Activated CD8-positive, alpha-beta memory T cell treated with anti-CD3 and anti-CD28 coated beads for 1 hour (primary cell): ENCODE measurements at regions not wholly inside any gene's neighbourhood (a gene's known extent, or its start where the extent isn't known, plus 50 kb on each side); places are given as distances from the start of the nearest gene placed in this dataset.

Experiments
- DNase-seq, 2 donors: peaks; one replicate each; pipeline ENCODE4 v3.0.0-alpha.2; 2020; ENCODE audit warnings: low read depth in 1 of 2; ENCODE audit errors: extremely low read depth in 1 of 2

DNA sequence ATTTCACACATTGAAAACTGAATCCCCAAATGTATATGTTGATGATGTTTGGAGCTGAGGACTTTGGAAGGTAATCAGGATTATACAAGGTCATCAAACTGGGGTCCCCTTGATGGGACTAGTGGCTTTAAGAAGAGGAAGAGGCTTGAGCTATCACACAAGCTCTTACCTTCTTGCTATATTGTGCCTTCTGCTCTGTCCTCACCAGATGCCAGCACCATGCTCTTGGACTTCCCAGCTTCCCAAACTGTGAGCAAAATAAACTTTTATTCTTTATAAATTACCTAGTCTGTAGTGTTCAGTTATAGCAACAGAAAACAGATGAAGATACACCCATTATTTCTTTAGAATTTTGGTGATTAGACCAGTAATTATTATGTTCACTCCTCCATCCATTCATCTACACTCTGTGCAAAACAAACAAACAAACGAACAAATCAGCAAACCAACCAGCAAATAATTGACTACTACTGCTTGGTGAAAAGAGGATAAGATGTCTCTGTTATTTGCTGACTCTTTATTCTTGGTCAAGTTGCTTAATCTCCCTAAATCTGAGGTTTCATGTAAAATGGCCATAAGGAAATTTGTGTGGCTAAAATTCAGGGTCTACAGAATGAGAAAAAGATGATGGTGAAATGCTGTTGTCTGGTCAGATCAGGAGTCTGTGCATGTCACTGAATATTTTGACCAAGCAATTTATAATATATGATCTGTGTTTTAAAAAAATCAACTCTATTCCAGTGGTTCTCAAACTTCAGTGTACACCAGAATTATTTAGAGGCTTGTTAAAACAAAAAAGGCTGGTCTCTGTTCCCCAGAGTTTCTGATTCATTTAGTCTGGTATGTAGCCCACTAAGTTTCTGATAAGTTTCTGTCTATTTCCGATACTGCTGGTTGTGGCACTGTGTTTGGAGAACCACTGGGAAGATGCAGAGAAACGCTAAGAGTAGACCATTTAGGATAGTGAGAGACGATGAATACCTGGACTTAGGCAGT is 854.1 kb downstream of the MAT2B start:
- DNase-seq, result no peak

DNA sequence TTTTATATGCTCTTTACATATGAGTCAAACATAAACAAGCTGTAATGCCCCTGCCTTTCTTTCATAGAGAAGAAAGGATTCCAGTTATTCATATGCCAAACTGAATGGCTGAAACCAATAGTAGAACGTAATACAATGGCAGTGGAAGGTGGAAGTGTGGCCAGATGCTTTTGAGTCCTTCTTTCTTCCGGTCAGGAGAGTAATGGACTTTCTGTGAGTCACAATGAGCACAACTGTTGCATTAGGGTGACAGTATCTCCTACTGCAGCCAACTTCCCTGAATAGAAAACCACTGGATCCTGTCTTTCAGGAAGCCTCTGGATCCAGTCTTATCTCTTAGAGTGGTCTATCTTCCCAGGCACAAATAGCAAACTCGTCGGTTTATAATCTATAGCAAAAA is 855.2 kb downstream of the MAT2B start:
- DNase-seq, result no peak

DNA sequence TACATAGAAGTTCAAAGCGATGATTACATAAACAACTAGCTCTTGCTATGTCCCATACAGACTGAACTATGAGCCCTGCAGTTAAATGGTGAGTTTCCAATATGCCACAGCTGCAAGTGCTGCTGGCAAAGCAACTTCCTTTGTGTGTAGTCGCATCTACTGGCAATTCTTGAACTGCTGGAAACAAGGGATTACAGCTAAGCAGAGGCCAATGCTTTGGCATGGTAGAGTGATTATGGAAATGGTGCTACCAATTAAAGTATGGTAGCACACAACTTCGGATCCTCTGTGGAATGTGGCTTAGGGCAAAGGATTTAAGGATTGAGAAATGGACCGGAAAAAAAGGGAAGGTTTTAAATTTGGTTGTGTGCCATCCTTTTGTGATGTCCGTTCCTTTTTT is 856.6 kb downstream of the MAT2B start:
- DNase-seq, result no peak

DNA sequence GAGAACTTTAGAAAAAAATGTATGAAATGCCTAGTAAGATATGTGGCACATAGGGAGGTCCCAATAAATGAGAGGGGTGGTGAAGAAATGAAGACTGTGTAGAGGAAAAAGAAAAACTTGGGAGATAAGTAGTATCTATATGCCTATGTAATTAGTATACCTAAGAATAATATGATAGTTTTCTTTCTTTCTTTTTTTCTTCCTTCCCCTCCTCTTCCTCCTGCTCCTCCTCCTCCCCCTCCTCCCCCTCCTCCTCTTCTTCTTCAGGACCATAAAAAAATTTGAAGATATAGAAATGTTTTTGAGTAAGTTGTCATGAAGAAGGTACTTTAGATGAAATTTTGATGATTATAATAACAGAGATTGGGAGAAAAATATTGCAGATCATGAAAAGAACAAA is 857.4 kb downstream of the MAT2B start:
- DNase-seq, result no peak

DNA sequence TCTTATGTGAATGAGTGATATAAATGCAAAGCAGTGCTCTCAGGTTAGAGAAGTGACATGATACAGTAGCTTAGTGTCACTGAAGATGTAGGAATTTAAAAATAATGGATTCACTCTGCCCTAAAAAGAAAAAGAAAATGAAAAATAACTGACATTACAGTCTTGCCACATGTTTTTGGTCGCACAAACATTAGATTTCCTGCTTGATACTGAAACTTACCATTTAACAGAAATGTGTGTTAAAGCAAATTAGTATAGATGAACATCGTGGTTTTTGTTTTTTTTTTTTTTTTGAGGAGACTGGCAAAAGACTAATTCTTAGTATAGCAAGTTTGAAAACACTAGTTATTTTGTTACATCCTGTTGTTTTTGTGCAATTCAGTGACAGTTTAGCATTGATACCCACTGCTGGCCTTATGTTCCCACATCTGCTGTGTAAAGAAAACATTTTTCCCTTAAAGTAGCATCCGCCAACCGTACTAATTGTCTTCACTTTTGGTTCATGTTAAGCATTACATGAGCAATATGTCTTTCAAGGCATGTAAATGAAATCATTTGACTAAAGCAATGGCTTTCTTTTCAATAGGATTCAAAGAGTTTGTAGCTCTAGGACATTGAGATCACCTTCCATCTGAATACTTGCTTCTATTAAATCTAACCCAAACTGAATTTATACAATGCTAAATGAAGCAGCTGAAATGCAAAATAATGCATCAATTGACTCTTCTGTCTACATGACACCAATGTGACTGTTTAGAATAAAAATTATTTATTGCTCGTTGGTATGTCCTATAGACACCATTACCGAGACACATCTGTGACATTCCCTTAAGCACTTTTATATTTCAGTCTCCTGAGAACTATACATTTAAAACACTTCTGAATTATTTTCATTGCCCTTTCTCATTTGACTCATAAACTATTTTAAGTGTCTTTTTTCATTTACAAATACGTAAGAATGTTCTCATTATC is 859.1 kb downstream of the MAT2B start:
- DNase-seq, result no peak

DNA sequence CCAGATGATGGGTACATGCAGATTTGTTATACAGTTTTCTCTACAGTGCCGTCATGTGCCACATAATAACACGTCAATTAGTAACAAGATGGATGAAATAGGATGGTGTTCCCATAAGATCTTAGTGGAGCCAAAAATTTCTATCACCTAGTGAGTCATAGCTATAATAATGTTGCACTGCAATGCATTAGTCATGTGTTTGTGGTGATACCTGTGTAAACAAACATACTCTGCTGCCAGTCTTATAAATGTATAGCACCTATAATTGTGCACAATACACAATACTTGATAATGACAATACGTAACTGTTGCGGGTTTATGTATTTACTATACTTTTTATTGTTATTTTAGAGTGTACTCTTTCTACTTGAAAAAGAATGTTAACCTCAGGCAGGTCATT is 865.4 kb downstream of the MAT2B start:
- DNase-seq, result no peak

DNA sequence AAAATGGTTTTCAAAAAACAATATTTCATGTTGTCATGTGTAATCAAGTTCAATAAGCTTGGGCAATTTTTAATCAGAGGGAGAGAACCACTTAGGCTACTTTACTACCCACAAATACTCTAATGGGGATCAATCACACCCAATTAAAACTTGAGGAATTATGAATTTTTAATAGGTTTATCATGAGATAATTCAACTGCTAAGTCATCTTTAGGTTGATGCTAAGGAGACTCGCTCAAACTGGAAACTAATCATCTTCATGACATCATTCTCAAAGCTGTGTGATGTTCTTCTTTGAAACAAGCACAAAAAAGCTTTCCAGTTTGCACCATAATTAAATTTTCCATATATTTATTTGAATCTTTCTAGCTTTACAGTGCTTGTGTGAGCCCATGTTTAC is 867.5 kb downstream of the MAT2B start:
- DNase-seq, result no peak

DNA sequence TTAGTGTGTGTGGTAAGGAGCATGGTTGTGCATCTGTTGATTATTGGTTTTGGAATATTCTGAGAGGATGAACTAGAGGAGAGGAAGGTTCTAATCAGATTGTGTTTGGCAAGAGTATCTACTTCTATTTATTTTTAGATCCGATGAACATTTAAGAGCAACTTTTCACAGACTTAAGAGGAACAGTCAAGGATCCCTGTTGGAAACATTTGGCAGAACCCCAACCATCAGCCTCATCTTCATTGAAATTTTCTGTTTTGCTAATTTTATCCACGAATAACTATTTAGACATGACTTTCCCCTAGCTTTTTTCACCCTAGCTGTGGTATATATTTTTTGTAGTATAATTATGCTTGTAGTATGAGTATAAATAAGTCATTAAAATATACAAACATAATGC is 868.5 kb downstream of the MAT2B start:
- DNase-seq, result no peak

DNA sequence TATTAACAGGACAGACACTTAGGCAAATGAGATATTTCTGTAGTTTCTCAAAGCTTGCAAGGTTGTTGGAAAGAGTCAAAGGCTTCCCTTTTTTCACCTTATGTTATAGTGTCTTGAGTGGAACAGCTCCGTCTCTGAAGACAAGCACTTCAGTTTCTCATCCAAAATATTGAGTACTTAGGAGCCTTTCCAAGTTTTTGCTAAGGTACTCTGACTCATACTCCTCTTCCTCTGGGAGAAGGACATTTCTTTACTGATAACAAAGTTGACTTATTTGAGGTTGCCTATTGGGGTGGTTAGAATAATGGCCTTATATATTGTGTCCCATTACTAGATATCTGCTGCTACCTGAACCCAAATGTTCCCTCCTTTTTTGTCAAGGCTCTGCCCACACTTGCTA is 869.6 kb downstream of the MAT2B start:
- no peak for DNase-seq

DNA sequence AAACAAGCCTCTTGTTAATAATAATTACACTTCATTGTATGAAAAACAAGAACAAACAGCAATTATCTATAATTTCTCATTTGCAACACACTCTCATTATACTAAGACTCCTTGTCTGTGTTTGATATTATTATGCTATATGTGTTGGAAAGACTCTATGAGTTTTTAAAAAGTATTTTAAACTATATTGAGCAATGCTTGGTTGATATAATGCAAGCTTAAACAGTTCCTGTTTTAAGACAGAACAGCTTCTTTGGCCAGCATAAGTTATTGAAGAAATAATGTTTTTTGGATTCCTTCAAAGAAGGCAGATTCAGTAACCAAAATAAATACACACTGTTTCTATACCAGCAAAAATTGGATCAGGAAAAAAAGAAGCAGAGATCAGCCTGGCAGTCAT is 871.4 kb downstream of the MAT2B start:
- DNase-seq, result no peak

DNA sequence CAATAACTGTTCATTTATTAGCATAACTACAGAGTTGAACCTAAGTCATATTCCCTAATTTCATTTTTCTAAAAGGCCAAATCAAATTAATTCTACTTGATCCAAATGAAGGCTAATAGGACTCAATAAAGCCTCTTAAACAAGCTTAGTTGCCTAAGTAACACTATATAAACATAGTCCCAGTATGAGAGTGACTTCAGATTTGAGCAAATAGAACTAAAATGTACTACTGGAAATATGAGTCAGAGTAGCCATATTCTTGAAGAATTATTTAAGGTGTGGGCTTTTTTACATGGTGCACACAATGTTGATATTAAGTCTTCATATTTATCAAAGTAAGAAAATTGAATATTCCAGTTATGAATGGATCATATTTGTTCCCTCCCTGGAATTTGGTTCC is 872.3 kb downstream of the MAT2B start:
- no peak for DNase-seq

DNA sequence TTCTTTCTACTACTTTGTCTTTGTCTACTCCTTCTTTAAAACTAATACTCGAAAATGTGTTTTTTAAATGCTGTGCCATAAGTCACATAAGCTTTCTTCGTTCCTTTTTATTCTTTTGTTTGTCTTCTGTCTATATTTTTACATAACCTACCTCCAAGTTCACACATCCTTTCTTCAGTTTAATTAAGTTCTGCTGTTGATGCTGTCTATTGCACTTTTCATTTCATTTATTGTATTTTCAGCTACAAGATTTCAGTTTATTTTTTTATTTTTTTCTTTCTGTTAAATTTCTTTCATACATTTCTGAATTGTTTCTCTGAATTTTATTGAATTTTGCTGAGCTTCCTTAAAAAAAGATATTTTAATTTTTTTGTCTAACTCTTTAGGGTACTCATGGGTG is 878.2 kb downstream of the MAT2B start:
- no peak for DNase-seq

DNA sequence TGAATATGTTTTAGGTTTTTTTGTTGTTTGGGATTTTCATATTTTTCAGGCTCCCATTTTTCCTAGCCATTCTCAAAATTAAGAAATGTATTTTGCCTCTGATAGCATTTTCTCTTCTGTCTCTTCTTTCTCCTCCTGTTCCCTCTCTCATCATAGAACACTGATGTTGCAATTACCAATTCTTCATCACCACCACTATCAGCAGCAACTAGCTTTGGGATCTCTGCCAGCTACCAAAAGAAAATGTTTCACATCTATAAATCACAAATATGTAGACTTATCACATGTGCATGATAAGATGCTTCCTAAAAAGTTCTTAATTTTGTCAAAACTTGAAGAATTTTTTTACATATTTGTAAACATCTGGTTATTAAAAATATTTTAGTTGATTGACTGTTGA is 887.1 kb downstream of the MAT2B start:
- DNase-seq, result no peak

DNA sequence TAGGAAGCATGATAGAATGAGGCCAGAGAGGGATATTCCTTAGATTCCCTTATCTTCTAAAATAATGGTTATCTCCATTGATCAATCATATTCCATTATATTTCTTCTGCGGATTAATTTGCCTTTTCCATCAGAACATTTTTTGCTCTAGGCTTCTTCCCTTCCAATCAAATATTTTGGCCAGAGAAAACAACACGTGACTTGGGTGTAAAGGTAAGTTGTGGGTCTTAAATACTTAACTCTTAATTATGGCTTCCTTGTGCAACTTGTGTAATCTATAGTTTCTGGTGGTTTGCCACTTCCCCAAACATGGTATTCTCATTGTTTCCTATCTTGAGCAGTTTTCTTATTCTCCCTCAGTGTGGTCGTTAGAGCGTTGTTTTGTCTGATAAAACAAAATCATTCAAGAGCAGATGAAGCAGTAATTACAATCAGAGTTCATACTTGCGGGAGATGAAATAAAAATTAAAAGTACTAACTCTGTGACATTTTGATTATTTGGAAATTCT is 889.3 kb downstream of the MAT2B start:
- DNase-seq, result no peak

DNA sequence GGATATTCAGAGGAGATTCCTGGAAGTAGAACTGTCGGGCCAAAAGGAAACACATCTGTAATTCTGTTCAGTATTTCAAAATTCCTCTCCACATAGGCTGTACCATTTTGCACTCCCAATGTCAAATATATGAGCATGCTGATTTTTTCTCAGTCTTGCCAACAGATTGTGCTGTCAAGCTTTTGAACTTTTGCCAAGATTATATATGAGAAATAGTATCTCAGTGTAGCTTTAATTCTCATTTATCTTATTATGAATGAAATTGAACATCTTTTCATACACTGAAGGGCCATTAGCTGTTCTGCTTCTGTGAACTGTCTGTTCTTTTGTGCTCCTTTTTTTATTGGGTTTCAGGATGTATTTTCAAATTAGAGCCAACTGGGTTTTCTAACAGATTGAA is 907.1 kb downstream of the MAT2B start:
- DNase-seq, result no peak

DNA sequence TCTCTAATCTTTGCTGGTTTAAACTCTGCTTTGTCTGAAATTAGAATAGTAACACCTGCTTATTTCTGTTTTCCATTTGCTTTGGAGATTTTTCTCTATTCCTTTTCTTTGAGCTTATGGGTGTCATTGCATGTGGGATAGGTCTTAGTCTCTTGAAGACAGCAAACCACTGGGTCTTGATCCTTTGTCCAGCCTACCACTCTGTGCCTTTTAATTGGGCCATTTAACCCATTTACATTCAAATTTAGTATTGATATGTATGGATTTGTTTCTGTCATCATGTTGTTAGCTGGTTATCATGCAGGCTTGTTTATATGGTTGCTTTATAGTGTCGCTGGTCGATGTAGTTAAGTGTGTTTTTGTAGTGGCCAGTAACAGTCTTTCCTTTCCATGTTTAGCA is 914.7 kb downstream of the MAT2B start:
- no peak for DNase-seq

DNA sequence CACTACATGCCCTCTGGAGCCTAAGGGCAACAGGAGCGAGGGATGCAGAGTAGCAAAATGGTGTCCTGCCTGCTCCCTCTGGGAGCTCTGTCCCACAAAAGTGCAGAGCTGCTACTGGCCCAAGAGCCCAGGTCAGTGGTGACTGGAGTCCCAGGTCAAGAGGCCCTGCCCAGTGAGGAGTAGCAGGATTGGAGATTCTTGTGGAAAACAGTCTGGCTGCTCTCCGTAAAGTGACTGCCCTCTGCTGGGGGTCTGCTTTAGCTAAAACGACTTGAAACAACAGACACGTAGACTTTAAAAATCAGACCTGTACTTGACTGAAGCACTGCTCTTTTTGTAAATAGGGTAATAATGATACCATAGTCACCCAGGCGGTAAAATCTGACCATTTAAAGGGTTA is 917.0 kb downstream of the MAT2B start:
- DNase-seq, result no peak

DNA sequence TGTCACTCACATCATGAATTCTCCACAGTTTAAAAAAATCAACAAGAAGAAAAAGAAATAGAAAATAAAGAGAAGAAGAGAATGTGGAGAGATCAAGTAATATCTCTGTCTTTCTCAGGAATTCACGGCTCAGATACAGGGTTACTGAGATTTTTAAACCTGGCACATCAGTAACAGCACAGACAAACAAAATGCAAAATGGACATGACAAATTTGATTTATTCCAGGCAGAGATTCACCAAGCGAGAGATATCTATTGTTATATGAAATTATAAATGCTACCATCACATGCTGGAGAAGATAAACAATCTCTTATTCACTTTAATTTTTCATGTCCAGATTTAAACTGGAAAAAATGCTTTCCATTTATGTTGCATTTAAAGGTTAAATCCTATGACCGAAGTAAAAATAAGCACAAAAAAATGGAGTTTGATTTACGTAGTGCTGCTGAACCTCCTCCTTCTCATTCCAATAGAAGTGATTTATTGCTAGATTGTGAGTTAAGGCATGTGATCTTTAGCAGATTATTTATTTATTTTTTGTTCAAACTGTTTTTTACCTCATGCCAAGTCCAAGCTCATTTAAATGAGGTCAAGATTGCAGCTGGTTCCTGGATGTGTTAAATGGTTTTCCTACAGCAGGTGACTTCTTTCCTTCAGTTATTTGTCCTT is 926.4 kb downstream of the MAT2B start:
- DNase-seq, result no peak

DNA sequence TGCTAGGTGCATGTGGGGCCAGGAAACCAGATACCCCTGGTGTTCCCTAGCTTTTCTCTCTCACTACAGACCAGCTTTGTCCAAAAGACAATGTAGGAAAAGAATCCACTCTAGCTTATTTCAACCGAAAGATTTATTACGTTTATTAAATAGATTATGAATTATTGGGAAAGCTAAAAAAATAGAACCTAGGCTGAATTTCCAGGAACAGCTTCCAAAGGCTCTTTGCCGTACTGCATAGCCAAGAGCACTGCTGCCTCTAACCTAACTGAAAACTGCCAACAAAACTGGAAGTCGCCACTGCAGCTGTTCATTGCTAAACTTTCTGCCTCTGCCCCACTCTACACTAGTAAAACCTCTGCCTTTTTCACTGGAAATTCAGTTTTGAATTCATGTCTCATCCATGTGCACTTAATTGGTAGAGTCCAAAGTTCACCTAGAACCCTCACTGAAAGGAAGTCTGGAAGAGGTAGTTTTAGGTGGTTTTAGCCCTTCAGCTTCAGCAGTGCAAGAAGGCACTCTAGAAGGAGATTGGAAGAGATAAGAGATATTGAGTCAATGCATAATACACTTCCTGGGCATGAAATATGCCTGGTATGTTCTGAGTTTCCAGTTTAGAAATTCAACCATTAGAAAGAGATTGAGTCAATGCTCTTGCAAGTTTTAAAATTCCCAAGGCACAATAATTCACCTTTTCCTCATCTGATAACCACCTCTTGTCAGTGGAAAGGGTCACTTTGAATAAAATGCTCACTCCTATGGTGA is 927.9 kb downstream of the MAT2B start:
- no peak for DNase-seq

DNA sequence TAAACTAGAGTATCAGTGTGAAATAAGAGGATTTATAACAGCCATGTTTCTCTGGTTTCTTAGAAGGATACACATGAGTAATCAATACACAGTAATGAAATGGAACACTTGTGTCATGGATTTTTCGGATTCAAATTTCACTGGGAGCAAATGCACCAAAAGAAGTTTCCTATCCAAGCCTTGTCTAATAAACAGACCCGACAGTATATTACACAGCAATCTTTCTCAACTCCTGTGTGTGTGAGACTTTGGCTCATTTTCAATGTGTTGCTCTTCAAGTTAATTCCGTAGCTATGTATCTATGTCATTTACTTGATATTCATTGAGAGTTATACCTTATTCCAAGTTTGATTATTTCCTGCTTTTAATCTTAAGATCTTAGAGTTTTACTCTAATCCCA is 930.2 kb downstream of the MAT2B start:
- no peak for DNase-seq
